AG04450 (cell line): ENCODE measurements at regions not wholly inside any gene's neighbourhood (a gene's known extent, or its start where the extent isn't known, plus 50 kb on each side); places are given as distances from the start of the nearest gene placed in this dataset. TPM values are rescaled to one million over a fixed set of nuclear protein-coding genes. Genes with fewer than 3 reads are reported as not detected.

Experiments used
- CTCF ChIA-PET: fragments of 300-600, 350-600 bp; formaldehyde crosslinking; extraction: SDS; loops from one replicate; lab custom pipeline; 2022; ENCODE audit warnings: antibody characterized with exemption, inconsistent platforms; lab: Charles Lee
- POLR2A ChIA-PET: fragments of 350-600 bp; formaldehyde crosslinking; extraction: SDS; loops from one replicate; lab custom pipeline; 2021; ENCODE audit warnings: antibody characterized with exemption, inconsistent platforms; lab: Yijun Ruan, JAX
- DNase-seq: peaks from one replicate; pipeline ENCODE4 v3.0.0-alpha.2; 2011; ENCODE audit warnings: low read depth, low spot score
- H3K27ac ChIP-seq: one replicate; pipeline ENCODE4 v1.5.1; 2012; ENCODE audit warnings: low read depth, low read length, control low read depth
- H3K27me3 ChIP-seq: one replicate; pipeline ENCODE4 v1.6.0; 2012; ENCODE audit warnings: low read length; ENCODE audit not compliant: control insufficient read depth, insufficient read depth
- H3K4me3 ChIP-seq: 2 replicates; pipeline ENCODE4 v1.5.1; 2011; ENCODE audit warnings: mild to moderate bottlenecking, low read depth, low read length, control low read depth
- H3K9me3 ChIP-seq: 2 replicates; pipeline ENCODE4 v1.5.1; 2012; ENCODE audit warnings: low read length; ENCODE audit not compliant: control insufficient read depth, insufficient read depth
- small RNA-seq: library from RNA; depleted of rRNA; stranded (forward); fragments of <200 nt; gene quantifications from one replicate; pipeline ENCODE3, GENCODE V24; 2012; ENCODE audit warnings: low read depth; ENCODE audit not compliant: insufficient read length
- TF ChIP-seq, protein P1 (sequence below): IDR thresholded peaks from 2 replicates; pipeline ENCODE4 v1.5.1; 2011; ENCODE audit warnings: low read depth, low read length, control low read depth, inconsistent platforms

DNA sequence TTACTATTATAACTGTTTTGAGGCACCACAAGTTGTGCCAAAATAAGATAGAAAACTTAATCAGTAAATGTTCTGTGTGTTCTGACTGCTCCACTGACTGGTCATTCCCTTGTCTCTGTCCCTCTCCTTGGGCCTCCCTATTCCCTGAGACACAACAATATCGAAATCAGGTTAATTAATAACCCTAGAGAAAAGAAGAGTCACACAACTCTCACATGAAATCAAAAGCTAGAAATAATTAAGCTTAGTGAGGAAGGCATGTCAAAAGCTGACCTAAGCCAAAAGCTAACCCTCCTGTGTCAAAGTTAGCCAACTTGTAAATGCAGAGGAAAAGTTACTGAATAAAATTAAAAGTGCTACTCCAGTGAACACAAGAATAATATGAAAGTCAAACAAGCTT, 53.8 kb upstream of the CCDC196 start:
- CTCF ChIA-PET: no interaction called here
- no peak for DNase-seq
- POLR2A ChIA-PET: no interaction called here
- no peaks in the 10 kb centered on the region for H3K27me3 ChIP-seq
- no peak overlapping the region for H3K27ac ChIP-seq
- no peaks in the 10 kb centered on the region for H3K9me3 ChIP-seq
- TF ChIP-seq, protein P1, sequence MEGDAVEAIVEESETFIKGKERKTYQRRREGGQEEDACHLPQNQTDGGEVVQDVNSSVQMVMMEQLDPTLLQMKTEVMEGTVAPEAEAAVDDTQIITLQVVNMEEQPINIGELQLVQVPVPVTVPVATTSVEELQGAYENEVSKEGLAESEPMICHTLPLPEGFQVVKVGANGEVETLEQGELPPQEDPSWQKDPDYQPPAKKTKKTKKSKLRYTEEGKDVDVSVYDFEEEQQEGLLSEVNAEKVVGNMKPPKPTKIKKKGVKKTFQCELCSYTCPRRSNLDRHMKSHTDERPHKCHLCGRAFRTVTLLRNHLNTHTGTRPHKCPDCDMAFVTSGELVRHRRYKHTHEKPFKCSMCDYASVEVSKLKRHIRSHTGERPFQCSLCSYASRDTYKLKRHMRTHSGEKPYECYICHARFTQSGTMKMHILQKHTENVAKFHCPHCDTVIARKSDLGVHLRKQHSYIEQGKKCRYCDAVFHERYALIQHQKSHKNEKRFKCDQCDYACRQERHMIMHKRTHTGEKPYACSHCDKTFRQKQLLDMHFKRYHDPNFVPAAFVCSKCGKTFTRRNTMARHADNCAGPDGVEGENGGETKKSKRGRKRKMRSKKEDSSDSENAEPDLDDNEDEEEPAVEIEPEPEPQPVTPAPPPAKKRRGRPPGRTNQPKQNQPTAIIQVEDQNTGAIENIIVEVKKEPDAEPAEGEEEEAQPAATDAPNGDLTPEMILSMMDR: no peak
- H3K4me3 ChIP-seq: no peak overlapping the region

DNA sequence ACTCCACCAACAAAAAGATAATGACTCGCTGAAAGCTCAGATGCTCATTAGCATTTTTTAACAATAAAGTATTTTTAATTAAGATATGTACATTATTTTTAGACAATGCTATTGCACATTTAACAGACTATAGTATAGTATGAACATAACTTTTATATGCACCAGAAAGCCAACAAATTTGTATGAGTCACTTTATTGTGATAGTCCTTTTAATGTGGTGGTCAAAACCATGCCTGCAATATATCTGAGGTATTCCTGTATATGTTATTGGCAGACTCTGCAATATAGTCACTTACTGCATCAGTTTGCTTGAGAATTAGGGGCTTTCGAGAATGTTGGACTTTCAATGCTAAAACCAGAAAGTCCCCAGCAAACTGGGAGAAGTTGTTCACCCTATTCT, 51.7 kb upstream of the CCDC196 start:
- ChIA-PET CTCF (interaction anchor here (1.1 kb wide), 1 partner anchor 31 kb away, joined by 3 read pairs; no protein-coding TSS in a partner anchor), POLR2A (no interaction called here)
- TF ChIP-seq, protein P1: no peak

DNA sequence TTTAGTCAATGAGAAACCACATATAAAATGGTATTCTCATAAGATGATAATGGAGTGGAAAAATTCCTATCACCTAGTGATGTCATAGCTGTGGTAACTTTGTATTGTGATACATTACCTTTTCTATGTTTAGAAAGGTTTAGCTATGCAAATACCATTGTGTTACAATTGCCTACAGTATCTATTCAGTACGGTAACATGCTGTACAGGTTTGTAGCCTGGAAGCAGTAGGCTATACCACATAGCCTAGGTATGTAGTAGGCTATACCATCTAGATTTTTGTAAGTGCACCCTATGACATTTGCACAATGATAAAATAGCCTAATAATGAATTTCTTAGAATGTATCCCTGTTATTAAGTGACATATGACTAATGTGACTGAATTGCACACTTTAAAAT, 50.5 kb upstream of the CCDC196 start:
- Histone ChIP-seq H3K27ac (no peak overlapping the region), H3K4me3 (no peak overlapping the region), H3K9me3 (no peaks in the 10 kb centered on the region), H3K27me3 (no peaks in the 10 kb centered on the region)
- TF ChIP-seq, protein P1: no peak
- no peak for DNase-seq
- ChIA-PET CTCF (interaction anchor here (1.1 to 1.6 kb wide), 3 partner anchors 17 to 76 kb away, joined by 3 read pairs; no protein-coding TSS in a partner anchor), POLR2A (no interaction called here)

More for the DNA sequence above, 51.7 kb upstream of the CCDC196 start:
- Histone ChIP-seq H3K27ac (no peak overlapping the region), H3K27me3 (no peaks in the 10 kb centered on the region), H3K4me3 (no peak overlapping the region), H3K9me3 (no peaks in the 10 kb centered on the region)
- no peak for DNase-seq

Small RNA genes in the stretch of these regions (small RNA-seq; reads per million reads assigned to genes)
- not detected for gene RF00019
